Stimulated activated CD4-positive, alpha-beta T cell treated with anti-CD3 and anti-CD28 coated beads, Interleukin-1b, Interleukin-23, amount 100 ng/mL, for 48 hours (primary cell): ENCODE measurements at regions not wholly inside any gene's neighbourhood (a gene's known extent, or its start where the extent isn't known, plus 50 kb on each side); places are given as distances from the start of the nearest gene placed in this dataset.

ENCODE experiments used
- DNase-seq: peaks from one replicate; pipeline ENCODE4 v3.0.0-alpha.2; 2020

DNA sequence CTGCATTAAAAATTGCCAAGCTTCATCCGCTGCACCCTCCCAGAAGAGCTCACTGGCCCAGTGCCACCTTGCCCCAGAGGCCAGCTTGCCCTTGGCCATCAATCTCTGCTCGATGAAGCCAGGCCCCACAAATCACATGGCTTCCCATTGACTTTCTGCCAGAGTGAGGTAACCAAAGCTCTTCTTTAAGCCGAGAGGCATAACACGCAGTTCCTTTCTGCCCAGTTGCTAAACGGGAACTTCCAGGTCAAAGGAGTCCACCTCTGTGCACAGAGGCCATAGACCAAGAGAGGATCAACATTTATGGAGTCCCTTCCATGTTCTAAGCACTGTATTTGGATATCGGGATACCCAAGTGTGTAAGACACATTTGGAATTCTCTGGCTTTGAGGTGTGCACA is 208.8 kb downstream of the KIF4B start:
- no peak for DNase-seq

DNA sequence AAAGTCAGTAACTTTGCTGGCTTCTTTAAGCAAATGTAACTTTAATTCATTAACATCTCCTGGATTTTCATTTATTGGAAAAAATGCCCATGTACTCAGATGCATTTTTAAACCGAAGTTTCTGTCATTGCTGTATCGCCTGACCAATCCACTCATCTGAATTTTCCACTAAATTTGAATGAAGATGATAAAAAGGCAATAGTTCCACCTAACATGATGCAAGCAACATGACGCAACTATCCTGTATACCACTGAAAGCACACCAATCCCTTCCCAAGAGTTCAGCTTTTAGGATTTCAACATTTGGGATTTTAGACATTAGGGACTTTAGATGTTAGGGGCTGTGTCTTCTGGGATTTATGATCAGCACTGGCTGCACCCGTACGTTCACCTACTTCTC is 215.6 kb downstream of the KIF4B start:
- no peak for DNase-seq

DNA sequence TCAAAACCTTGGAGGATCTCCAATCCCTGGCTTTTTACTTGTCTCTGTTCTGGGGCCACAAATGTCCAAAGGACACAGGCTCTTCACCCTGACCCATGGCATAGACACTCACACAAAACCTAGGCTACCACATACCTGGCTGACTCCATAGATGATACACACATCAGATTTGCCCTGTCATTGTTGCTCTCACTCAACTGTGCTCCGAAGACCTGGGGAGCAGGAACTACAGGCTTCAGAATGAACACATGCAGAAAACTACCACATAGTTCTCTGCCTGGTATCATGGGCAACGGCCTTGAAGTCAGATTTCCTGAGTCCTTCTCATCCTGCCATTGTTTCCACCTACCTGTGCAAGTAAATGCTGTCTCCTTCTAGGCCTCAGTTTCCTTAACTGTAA is 226.2 kb downstream of the KIF4B start:
- no peak for DNase-seq

DNA sequence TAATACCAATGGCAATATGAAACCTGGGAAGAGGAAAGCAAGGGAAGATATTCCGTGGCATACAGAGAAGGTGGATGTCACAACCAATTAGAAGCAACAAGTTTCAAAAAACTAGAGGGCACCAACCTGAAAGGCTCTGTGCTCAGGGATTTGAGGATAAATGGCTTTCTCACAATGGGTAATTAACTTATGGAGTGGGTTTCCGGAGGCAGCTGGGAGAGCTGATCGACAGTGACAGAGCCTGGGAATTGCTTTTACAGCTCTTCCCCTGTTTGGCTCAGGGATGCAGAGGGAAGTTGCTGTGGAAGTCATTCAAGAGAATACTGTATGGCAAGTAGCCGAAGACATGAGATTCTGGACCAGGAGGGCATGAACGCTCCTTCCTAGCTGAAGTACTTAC is 237.0 kb downstream of the KIF4B start:
- DNase-seq: no peak

DNA sequence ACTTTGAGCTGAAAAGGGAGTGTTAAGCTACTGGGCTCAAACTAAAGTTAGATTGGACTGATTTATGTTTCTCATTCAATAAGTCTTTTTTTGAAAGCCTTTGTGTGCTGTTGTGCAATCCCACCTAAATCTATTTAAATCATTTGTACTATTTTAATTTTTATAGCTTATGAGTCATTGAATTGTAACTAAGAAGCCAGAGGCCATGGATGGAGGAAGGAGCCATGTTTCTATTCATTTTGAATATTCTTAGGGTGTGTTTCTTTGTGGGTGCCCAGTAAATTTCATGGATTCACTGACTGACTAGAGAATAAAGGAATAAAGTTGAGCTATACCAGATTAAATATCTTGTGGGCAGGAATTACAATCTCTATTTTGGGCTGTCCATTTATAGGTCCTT is 238.5 kb downstream of the KIF4B start:
- DNase-seq: no peak

DNA sequence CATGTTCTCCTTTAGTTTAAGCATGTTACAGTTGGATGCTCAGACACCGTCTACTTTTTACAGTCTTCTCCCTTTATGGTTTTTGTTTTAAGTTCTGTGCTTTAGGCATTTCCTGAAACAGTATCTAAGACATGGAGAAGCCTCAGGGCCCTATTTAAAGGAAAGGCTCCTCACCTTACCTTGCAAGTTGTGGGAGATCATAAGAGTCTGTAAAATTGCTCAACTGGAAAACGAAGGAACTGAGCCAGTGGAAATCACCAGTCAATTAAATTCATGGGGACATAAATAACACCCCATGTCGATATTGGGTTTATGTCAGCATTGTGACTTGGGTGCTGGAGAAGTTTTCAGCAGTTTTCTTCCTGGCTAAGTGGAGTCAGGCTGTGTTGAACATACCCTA is 239.2 kb downstream of the KIF4B start:
- DNase-seq: no peak

DNA sequence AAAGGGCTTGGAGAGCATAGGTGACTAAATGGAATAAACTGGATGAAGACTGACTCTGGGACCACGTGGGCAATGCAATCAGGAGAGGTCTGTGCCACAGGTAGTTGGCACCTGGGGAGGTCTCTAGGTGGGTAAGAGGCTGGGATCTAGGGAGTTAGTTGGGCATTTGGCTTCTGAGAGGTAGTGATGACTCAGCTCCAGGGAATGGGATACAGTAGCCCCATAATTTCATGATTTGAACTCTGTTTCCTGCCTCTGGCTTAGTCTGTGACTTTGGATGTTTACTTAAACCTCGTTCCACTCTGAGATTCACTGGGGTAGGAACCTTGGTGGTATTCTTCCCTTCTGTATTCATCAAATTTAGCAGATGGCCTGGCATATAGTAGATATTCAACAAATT is 240.8 kb downstream of the KIF4B start:
- DNase-seq: no peak

DNA sequence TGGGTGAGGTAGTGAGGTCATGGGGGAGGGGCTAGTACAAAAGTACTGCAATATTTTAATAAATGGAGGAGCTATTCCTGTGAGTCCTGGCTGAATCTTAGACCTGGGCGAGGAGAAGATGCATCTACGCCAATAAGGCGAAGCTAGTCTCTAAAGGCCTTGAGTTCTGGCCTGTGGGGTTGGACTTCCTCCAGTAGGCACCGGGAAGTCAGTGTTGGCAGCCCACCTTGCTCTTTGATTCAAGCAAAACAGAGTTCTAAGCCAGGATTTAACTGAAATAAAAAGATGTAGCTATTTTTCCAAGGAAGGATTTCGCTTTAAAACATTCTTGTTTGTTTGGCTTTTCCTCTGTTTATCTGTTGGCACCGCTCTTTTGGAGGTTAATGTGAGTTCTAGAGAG is 244.6 kb downstream of the KIF4B start:
- no peak for DNase-seq

DNA sequence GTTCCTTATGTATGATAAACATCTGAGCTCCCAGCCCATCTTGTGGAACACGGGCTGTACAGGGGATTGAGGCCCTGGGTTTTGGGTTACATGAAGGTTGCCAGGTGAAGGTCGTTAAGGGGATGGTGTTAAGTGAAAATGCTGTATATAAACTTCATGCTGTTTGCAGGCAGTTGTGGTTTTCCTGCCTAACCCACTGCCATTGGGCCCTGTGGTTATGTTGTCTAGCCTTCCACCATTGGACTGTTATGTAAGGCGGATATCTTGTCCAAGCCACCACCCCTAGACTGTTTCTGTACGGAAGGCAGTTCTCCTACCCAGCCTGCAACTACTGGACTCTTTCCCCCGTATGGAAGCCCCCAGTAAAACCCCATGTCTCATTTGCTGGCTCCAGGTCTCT is 246.1 kb downstream of the KIF4B start:
- DNase-seq: no peak

DNA sequence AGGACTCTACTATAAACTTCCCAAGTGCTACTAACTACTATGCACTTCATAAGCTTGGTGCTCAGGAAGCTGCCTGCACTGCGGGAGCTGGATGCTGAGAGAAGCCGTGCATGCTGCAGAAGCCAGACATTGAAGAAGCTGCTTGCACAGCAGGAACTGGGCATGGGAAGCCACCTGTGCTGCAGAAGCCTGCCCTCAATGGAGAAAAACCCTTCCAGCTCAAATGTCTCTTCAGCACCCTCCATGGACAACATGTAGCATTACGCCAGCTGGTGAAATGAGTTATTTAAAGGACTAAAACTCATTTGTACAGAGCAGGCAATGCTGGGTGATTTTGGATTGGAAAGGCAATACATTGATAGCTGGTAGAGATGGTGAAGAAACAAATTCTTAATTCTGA is 247.2 kb downstream of the KIF4B start:
- no peak for DNase-seq

DNA sequence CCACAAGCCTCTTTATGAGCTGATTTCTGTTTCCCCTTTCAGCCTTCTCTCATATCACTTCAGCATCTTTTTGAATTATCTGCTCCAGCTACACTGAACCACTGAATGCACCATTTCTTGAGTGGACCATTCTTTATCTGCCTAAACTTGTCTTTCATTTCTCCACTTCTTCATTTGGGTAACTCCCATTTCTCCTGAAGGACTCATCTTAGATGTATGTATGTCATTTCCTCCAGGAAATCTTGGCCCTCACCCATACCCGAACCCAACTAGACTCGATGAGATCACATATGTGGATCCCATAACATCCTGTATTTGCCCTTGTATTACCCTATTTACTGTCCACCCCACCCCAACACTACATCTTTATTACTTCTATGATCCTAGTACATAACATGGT is 249.8 kb downstream of the KIF4B start:
- no peak for DNase-seq

DNA sequence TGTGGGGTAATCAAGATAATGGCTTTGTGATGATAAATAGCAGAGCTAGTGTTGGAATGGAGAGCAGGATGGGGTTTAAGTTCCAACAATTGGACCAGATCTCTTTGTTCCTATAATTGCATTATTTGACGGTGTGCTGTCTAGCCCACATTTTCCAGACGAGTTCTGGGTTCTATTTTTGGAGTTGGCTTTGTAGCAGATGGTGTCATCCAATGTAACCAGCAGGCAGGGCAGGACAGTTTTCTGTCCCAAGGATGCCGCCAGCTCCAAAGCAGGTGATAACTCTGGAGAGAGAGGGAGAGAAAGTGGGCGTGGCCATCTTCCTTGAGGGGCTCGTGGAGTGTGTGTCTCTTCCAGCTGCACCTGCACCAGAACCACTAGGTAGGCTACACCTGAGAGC is 251.3 kb downstream of the KIF4B start:
- no peak for DNase-seq

DNA sequence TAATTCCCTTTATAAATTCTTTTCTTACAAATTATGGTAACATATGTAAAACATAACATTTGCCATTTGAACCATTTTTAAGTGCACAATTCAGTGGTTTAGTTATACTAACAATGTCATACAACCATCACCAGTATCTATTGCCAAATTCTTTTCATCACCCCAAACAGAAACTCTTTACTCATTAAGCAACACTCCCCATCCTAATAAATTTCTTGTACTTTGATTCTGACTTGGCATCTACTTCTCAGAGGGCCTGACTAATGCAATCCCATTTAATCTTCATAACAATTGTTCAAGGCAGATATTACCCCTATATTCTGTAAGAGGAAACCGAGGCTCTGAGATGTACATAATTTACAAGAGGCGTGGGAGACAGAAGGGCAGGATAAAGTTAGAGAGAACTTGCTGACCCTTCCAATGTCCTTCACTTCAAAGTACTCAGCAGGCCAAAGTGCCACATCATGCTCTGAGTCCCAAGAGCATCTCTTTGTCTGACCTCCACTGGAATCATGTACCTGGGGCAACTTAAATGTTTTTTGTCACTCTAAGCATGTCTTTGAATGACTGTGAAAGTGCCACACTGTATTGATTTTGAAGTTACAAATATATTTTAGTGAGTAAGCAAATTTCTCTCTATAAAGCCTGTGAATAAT is 255.3 kb downstream of the KIF4B start:
- DNase-seq: no peak

DNA sequence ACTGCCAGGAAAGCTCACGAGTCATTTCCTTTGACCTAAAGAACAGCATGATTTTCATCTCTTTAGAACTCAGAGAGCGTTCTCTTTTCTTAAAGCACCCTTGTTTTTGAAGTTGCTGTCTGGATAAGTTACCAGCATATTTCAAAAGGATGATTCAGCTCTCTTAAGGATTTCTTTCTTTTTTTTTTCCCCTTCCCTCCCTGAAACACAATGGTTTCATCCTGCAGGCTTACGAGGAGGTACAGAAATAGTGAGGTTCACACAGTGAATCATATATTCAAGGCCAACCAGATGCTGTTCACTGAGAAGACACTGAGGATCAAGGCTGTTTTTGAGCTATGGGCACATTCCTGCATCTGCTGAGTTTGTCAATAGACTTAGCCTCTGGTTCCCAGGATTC is 257.2 kb downstream of the KIF4B start:
- no peak for DNase-seq

DNA sequence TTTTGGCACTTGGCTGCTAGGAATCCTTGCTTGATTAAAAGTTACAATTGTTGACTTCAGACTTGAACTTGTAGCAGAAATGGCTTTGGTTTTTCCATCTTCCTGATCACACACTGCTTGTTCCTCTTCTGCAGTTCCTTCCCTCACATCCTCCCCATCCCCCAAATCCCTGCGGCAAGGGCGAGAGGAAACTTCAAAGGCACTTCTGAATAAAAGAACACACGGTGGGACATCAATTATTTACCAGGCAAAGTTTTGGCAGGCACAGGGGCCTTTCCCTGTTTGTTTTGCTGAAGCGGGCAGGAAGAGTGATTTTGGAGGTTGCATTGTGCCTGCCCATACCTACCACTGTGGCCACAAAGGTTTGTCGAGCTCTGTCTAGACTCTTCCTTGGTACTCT is 260.9 kb downstream of the KIF4B start:
- no peak for DNase-seq

DNA sequence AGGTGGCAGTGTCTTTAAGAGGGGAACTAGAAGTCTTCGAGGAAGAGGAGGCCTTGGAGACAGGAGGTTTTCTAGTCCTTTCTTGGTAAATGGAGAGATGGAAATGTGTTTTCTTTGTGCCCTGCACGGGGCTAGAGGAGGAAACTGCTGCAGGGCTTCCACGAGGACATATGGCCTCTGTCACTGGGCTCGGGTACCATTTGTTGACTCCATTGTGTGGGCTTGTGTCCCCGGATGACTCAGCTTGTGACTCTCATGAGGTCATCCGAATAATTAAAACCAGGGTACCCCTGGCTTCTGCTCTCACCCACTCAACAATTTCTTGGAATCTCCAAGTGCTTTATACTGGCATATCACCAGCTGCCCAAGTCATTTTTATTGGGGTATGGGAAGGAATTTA is 261.7 kb downstream of the KIF4B start:
- no peak for DNase-seq

DNA sequence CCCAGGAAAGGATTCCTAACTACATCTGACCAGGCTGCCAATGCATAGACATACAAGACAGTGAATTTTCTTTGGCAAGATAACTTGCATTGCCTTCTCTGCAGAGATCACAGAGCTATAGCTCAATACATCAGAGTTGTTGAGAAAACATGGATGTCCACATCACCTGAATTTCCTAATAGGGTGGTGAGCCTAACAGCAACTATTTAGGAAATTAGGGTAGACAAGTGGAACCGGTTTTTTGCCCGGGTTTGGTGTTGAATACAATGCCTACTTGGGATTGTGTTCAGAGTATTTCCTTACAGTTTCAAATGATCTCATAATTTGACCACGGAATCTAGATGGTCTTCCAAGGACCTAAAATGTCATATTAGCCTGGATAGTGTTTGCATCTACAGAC is 262.7 kb downstream of the KIF4B start:
- no peak for DNase-seq

DNA sequence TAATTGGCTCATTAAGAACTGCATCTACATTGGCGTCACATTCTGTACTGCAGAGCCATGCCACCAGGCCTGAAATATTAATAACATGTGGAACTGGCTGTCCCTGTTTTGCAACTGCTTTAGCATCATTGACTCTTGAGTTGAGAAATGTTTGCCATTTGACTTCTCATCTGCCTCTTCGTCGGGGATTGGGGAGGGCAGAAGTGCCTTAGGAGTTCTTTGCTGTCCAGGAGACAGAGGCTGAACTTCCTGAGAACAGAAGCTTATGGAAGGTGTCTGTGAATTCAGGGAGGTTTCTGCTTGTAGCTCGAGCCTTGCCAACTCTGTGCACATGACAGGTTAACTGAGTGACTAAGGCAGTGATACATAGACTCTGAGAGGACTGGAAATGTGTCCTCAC is 265.0 kb downstream of the KIF4B start:
- no peak for DNase-seq

DNA sequence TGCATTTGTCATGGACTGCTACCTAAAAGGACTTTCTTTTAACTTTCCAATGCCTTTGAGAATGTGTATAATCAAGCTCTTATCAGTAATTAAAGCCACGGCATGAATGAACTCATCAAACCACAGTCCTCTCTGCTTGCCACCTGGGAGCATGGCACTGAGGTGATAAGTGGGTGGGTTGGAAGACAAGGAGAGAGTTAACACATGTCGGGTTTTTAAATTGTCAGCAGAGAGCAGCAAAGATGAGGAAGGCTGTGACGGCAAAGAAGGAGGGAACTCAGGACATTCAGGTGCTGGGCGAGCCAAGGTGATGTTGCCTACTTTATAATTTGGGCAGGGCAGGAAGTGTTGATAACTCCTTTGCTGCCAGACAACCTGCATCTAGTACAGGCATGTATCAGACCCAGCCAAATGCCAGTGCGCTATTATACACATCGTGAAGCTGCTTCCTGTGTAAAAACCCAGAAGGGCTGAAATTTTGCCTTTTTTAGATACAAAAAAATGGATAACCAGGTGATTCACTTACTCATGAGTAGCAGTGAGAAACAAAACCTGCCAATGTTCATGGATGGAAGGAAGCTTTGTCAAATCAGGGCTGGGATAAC is 269.1 kb downstream of the KIF4B start:
- DNase-seq: no peak

DNA sequence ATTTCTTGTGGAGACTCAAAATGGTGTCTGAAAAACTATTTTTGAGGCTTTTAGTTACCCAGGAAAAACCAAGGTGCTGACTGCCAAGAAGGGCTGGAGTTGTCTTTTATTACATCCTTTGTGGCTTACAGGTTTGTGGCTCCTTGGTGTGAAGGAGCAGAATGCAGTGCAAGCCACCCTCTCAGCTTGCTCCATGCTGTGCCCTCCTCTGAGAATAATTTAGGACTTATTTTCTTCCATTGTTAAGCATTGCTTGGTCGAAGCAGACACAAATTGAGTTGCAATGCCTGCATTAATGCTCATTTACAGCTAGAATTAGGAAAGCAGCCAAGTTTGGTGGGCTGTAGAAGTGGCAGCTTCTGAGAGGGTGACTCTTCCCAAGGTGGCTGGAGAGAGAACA is 272.2 kb downstream of the KIF4B start:
- DNase-seq: no peak

DNA sequence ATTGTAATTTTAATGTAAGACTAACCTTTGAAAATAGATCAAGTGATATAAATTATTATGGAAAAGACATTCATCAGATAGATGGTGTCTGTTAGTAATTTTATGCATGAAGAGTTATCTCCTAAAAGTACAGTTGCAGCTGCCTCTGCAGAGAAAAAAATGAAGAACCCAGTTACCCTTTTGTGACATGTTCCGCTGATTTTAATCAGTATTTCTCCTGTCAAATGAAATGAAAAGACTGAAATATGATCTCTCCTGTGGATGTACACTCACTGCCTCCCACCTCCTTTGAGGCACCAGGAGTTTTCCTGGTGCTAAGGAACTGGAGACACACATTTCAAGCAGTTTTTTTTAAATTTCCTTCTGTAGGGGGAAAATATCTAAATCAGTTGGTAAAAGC is 277.4 kb downstream of the KIF4B start:
- no peak for DNase-seq

DNA sequence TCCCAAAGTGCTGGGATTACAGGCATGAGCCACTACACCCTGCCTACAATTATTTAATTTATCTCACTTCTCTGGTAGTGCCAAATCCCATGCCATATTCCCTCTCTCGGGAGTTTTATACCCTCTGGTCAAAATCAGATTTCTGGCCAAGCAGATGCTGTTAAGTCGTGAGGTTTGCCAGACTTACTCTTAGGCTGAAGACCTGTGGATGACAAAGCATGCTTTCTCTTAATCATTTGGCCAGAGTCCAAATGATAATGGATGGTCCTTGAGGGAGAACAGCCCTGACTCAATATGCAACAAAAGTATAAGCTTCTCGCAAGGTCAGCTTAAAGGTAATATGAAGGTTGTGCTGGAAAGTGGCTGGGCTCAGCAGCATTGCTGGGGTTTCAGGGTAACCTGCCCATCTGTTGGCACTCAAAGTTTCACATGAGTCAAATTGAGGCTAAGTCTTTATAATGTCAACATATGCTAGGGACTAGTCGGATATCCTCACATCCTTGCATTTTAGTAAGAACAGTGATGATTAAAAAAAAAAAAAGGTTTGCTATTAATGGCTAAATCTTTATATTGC is 280.1 kb downstream of the KIF4B start:
- DNase-seq: no peak

DNA sequence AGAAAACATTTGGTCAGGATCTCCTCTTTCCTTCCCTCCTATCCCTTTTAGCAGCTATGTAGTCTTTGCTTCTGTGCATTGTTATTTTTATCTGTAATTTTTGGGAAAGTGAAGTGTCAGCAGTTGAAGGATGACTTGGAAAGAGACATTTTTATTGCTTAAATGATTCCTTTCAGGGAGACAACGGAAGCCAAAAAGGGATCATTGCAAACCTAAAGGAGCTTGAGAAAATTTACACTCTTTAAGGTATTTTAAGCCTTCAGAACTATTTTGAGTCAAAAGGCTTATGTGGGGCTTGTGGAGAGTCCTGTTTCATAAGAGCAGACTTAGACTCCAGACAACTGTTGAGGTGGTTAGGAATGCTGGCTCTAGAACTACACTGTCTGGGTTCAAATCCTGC is 281.6 kb downstream of the KIF4B start:
- DNase-seq: no peak

DNA sequence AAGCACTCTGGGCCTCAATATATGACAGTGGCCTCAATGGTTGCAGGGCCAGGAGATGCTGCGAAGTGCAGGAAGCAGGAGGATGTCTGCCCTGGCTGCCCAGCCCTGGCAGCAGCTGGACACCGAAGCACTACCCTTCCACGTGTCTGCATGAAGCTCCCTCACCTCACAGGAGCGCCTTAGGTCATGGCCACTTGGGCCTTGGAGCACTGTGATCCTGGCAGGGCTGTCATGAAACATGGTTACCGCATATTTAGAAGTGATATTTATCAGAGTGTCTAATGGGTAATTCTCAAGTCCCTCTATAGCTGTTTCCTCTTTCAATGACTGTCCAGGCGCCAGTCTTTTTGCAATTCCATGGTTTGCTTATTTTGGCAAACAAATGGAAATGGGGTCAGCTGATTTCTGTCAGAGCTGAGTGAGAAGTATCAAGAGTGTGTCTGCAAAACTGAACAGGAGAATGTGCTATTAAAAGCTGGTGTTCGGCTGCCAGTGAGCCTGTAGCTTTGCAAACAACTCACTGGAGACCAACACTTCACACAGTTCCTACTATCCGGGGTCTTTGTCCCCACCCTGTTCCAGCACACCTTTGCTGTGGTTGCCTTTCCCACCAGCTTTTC is 285.9 kb downstream of the KIF4B start:
- no peak for DNase-seq

DNA sequence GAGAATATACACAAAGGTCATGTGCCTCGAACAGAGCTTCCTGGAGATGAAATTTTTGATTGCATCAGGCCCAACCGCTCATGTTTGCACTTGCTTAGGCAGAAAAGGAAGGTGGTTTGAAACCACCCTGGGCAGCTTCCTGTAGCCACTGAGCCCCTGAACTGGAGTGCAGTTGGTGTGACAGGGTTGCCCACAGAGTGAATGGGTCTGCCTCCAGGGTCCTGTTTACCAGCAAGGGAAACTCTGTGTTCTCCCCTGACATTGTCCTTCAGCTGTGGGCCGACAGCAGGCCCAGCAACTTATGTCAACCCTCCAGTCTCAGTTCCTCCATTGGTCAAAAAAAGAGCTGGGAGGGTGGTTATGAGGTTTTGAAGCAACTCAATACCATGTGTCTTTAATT is 289.6 kb downstream of the KIF4B start:
- DNase-seq: no peak
